Endothelial cell of umbilical vein (primary cell): ENCODE measurements at regions not wholly inside any gene's neighbourhood (a gene's known extent, or its start where the extent isn't known, plus 50 kb on each side); places are given as distances from the start of the nearest gene placed in this dataset.

Experiments
- BruUV-seq: library from RNA; stranded (reverse); fragments of 400-500 nt; replicated peaks from 2 replicates; lab custom pipeline; 2021; lab: Mats Ljungman, UMichigan
- CTCF ChIA-PET: fragments of 300-600, 350-600 bp; sonication (Branson Sonifier 250); formaldehyde crosslinking; loops from one replicate; lab custom pipeline; 2021; ENCODE audit warnings: antibody characterized with exemption, inconsistent platforms; lab: Charles Lee
- POLR2A ChIA-PET: fragments of 300-600, 350-600 bp; sonication (Branson Sonifier 250); formaldehyde crosslinking; loops from one replicate; lab custom pipeline; 2021; ENCODE audit warnings: antibody characterized with exemption, inconsistent platforms; lab: Charles Lee
- DNase-seq: peaks from one replicate; pipeline ENCODE4 v3.0.0-alpha.2; 2011; ENCODE audit warnings: low read depth, low spot score
- FAIRE-seq: peaks from 2 replicates; lab custom pipeline; 2011; peaks lifted over from hg19 to GRCh38; lab: Jason Lieb, UNC
- H2AFZ ChIP-seq: 2 replicates; pipeline ENCODE4 v1.6.0; 2012; ENCODE audit warnings: low read depth, low read length, control low read depth, inconsistent platforms
- H3K27ac ChIP-seq: 2 replicates; pipeline ENCODE4 v1.5.1; 2011; ENCODE audit warnings: low read depth, mild to moderate bottlenecking, control low read depth, low read length, moderate library complexity; ENCODE audit not compliant: insufficient read depth
- H3K27me3 ChIP-seq, 2 experiments: 2 replicates each; pipeline versions ENCODE4 v1.6.0 to v1.6.1; 2011; ENCODE audit warnings: low read length in 2 of 2, mixed read lengths in 1 of 2; ENCODE audit not compliant: control insufficient read depth in 2 of 2, insufficient read depth in 2 of 2
- H3K36me3 ChIP-seq, 2 experiments: 2 replicates in 1 of 2; 3 replicates in 1 of 2; pipeline ENCODE4 v1.5.1; 2011; ENCODE audit warnings: low read length in 2 of 2, mild to moderate bottlenecking in 1 of 2, moderate library complexity in 1 of 2; ENCODE audit not compliant: control insufficient read depth in 2 of 2, insufficient read depth in 2 of 2; ENCODE audit errors: extremely low read depth in 1 of 2
- H3K4me1 ChIP-seq: 3 replicates; pipeline ENCODE4 v1.5.1; 2011; ENCODE audit warnings: mild to moderate bottlenecking, low read length; ENCODE audit not compliant: control insufficient read depth, insufficient read depth; ENCODE audit errors: extremely low read depth
- H3K4me2 ChIP-seq: 2 replicates; pipeline ENCODE4 v1.6.1; 2011; ENCODE audit warnings: low read length, control low read depth, mixed read lengths; ENCODE audit not compliant: insufficient read depth
- H3K4me3 ChIP-seq, 3 experiments: fragments of 200-600 bp in 1 of 3; sonication (generic), shearing (Covaris generic) in 1 of 3; replicated peaks in 1 of 3; 2 replicates each; pipeline ENCODE4 v1.5.1; 2011 to 2016; ENCODE audit warnings: control low read depth in 3 of 3, low read length in 3 of 3, mild to moderate bottlenecking in 2 of 3, inconsistent platforms in 1 of 3, low read depth in 1 of 3, moderate library complexity in 1 of 3; ENCODE audit not compliant: insufficient read depth in 1 of 3
- H3K79me2 ChIP-seq: 2 replicates; pipeline ENCODE4 v1.6.0; 2012; ENCODE audit warnings: low read length, inconsistent platforms; ENCODE audit not compliant: control insufficient read depth, insufficient read depth
- H3K9ac ChIP-seq: replicated peaks from 2 replicates; pipeline ENCODE3; 2011; ENCODE audit warnings: low read length, control low read depth; ENCODE audit not compliant: insufficient read depth; ENCODE audit errors: extremely low read depth
- H3K9me1 ChIP-seq: replicated peaks from 3 replicates; pipeline ENCODE4 v1.6.0; 2011; ENCODE audit warnings: mild to moderate bottlenecking, low read length; ENCODE audit not compliant: control insufficient read depth, insufficient read depth; ENCODE audit errors: extremely low read depth
- H3K9me3 ChIP-seq: replicated peaks from 2 replicates; pipeline ENCODE4 v1.5.1; 2012; ENCODE audit warnings: low read length, inconsistent platforms; ENCODE audit not compliant: control insufficient read depth, insufficient read depth
- H4K20me1 ChIP-seq: replicated peaks from 2 replicates; pipeline ENCODE3; 2011; ENCODE audit warnings: mild to moderate bottlenecking, low read length; ENCODE audit not compliant: control insufficient read depth, insufficient read depth; ENCODE audit errors: extremely low read depth
- EZH2 ChIP-seq: IDR thresholded peaks from 2 replicates; pipeline ENCODE4 v1.6.1; 2012; ENCODE audit warnings: borderline replicate concordance, low read depth, mild to moderate bottlenecking, moderate library complexity, low read length, inconsistent platforms; ENCODE audit not compliant: severe bottlenecking
- FOS ChIP-seq: IDR thresholded peaks from 2 replicates; pipeline ENCODE4 v1.6.1; 2011; ENCODE audit warnings: mild to moderate bottlenecking, low read length, moderate library complexity, borderline replicate concordance; ENCODE audit not compliant: insufficient read depth
- GATA2 ChIP-seq: IDR thresholded peaks from 2 replicates; pipeline ENCODE4 v1.7.0; 2011; ENCODE audit warnings: low read depth, mild to moderate bottlenecking, moderate library complexity, mixed read lengths, low read length; ENCODE audit not compliant: insufficient read length, insufficient read depth
- MYC ChIP-seq: IDR thresholded peaks from one replicate; pipeline ENCODE4 v1.6.1; 2011; ENCODE audit warnings: mild to moderate bottlenecking, low read depth, low read length
- POLR2AphosphoS5 ChIP-seq: IDR thresholded peaks from 2 replicates; pipeline ENCODE4 v1.6.1; 2012; ENCODE audit warnings: low read depth, mild to moderate bottlenecking, control low read depth, low read length, moderate library complexity; ENCODE audit not compliant: insufficient read depth
- dilution Hi-C: fragments of 300-500 bp; cut with MboI; formaldehyde crosslinking; loops from one replicate; pipeline ENCODE4 v1.15.0; 2019; ENCODE audit warnings: low sequenced_read_pairs; ENCODE audit not compliant: extremely low pct_ligation_motif_present
- intact Hi-C: fragments of 100-400 bp; cut with micrococcal nuclease; formaldehyde crosslinking; loops from one replicate; pipeline ENCODE4 v1.10.0; 2022
- TF ChIP-seq, protein P1 (sequence below), 2 donors: IDR thresholded peaks; 1 replicate in 1 of 2; 2 replicates in 1 of 2; pipeline ENCODE4 v1.5.1; 2011; ENCODE audit warnings: low read length in 2 of 2, mild to moderate bottlenecking in 2 of 2, moderate library complexity in 2 of 2, control low read depth in 1 of 2, inconsistent platforms in 1 of 2, low read depth in 1 of 2; ENCODE audit not compliant: insufficient read depth in 1 of 2; ENCODE audit errors: extremely low read depth in 1 of 2

GRCh38 chr11:71336176-71336995 lies 84.0 kb upstream of the SHANK2 start:
- Histone ChIP-seq H2AFZ (no peak overlapping the region), H3K27me3 (no peaks in the 10 kb centered on the region), H3K36me3 (no peaks in the 10 kb centered on the region), H3K9me3 (peaks cover 2% of the 10 kb centered on the region), H3K4me1 (no peaks in the 10 kb centered on the region), H3K9ac (no peak overlapping the region), H3K4me3 (no peak overlapping the region), H3K79me2 (no peaks in the 10 kb centered on the region), H3K9me1 (no peaks in the 10 kb centered on the region), H3K4me2 (no peak overlapping the region), H4K20me1 (no peaks in the 10 kb centered on the region), H3K27ac (no peak overlapping the region)
- no TSS peak for BruUV-seq
- DNase-seq (no peak), FAIRE-seq (no peak)
- intact Hi-C loops (no loop called here), dilution Hi-C loops (no loop called here)
- CTCF ChIA-PET: no interaction called here
- POLR2A ChIA-PET: no interaction called here
- TF ChIP-seq EZH2 (no peak), MYC (no peak), GATA2 (no peak)
- TF ChIP-seq, protein P1, sequence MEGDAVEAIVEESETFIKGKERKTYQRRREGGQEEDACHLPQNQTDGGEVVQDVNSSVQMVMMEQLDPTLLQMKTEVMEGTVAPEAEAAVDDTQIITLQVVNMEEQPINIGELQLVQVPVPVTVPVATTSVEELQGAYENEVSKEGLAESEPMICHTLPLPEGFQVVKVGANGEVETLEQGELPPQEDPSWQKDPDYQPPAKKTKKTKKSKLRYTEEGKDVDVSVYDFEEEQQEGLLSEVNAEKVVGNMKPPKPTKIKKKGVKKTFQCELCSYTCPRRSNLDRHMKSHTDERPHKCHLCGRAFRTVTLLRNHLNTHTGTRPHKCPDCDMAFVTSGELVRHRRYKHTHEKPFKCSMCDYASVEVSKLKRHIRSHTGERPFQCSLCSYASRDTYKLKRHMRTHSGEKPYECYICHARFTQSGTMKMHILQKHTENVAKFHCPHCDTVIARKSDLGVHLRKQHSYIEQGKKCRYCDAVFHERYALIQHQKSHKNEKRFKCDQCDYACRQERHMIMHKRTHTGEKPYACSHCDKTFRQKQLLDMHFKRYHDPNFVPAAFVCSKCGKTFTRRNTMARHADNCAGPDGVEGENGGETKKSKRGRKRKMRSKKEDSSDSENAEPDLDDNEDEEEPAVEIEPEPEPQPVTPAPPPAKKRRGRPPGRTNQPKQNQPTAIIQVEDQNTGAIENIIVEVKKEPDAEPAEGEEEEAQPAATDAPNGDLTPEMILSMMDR (IDR thresholded peaks at IDR 0.05; ENCODE audit: extremely low read depth in 1 of 2, insufficient read depth in 1 of 2, low read depth in 1 of 2, low read length in 2 of 2): no peak

DNA sequence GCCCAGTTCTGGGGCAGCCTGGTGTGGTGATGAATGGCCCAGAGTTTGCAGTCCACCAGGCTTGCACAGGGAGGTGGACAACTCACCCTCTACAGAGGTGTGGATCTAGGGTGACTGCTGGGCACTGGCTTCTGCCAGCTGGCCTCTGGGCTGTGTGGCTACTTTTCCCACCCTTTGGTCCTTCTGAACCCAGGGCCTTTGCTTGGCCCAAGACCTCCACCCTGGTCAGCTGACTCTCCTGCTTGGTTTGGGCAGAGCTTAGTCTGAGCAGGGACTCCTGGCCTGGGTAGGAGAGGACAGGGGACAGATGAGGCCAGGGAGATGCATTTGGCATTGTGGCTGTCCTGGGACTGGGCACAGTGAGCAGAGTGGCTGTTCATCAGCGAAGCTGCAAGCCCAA lies 83.0 kb upstream of the SHANK2 start:
- FAIRE-seq (no peak), DNase-seq (no peak)
- H2AFZ ChIP-seq: no peak overlapping the region
- dilution Hi-C loops (no loop called here), intact Hi-C loops (no loop called here)
- no peak overlapping the region for H3K4me2 ChIP-seq
- no peak overlapping the region for H3K9ac ChIP-seq
- no peak overlapping the region for H3K4me3 ChIP-seq
- no TSS peak for BruUV-seq
- no peaks in the 10 kb centered on the region for H4K20me1 ChIP-seq
- H3K4me1 ChIP-seq: no peaks in the 10 kb centered on the region
- H3K27me3 ChIP-seq: no peaks in the 10 kb centered on the region
- H3K9me1 ChIP-seq: no peaks in the 10 kb centered on the region
- no peak overlapping the region for H3K27ac ChIP-seq
- TF ChIP-seq GATA2 (no peak), POLR2AphosphoS5 (no peak), FOS (no peak)
- ChIA-PET CTCF (no interaction called here), POLR2A (no interaction called here)
- no peaks in the 10 kb centered on the region for H3K79me2 ChIP-seq
- H3K36me3 ChIP-seq: no peaks in the 10 kb centered on the region
- peaks cover 2% of the 10 kb centered on the region for H3K9me3 ChIP-seq
